ENCODE measurements at regions not wholly inside any gene's neighbourhood (a gene's known extent, or its start where the extent isn't known, plus 50 kb on each side); places are given as distances from the start of the nearest gene placed in this dataset.
A peak's percentile ranks its signal among the peaks of the same experiment; 100 is the strongest.

GRCh38 chr9:99602854-99603253, 218.8 kb upstream of the NR4A3 start:
- Histone ChIP-seq H3K27ac (no peak overlapping the region), H3K27me3 (replicated peaks) (no peaks in the 10 kb centered on the region), H3K4me3 (ENCODE audit: low read depth, low read length) (no peak overlapping the region), H3K36me3 (replicated peaks) (no peaks in the 10 kb centered on the region)
- in situ Hi-C loops (cut with HindIII; ENCODE audit: low pct_ligation_motif_present, low sequenced_read_pairs) = no loop called here
- no peak for TF ChIP-seq CTCF (IDR thresholded peaks at IDR 0.05; ENCODE audit: low read depth, low read length, missing control alignments)
- DNase-seq = no peak

- no peak for DNase-seq
- no peak overlapping the region for H3K27ac ChIP-seq
- no peak overlapping the region for H3K4me3 ChIP-seq (ENCODE audit: low read depth, low read length)
- in situ Hi-C loops (cut with HindIII; ENCODE audit: low pct_ligation_motif_present, low sequenced_read_pairs) = no loop called here
- H3K27me3 ChIP-seq (replicated peaks) = no peaks in the 10 kb centered on the region
- no peak for TF ChIP-seq CTCF (IDR thresholded peaks at IDR 0.05; ENCODE audit: low read depth, low read length, missing control alignments)
- H3K36me3 ChIP-seq (replicated peaks) = no peaks in the 10 kb centered on the region
Observed at GRCh38 chr9:99605016-99605743, 216.5 kb upstream of the NR4A3 start.

- no peak for DNase-seq
- H3K36me3 ChIP-seq (replicated peaks) = no peaks in the 10 kb centered on the region
- in situ Hi-C loops (cut with HindIII; ENCODE audit: low pct_ligation_motif_present, low sequenced_read_pairs) = no loop called here
- no peak for TF ChIP-seq CTCF (IDR thresholded peaks at IDR 0.05; ENCODE audit: low read depth, low read length, missing control alignments)
- H3K4me3 ChIP-seq (ENCODE audit: low read depth, low read length) = no peak overlapping the region
- no peaks in the 10 kb centered on the region for H3K27me3 ChIP-seq (replicated peaks)
- no peak overlapping the region for H3K27ac ChIP-seq
Observed at GRCh38 chr9:99606296-99606695, 215.4 kb upstream of the NR4A3 start.

GRCh38 chr9:99606957-99607356, 214.7 kb upstream of the NR4A3 start:
- Histone ChIP-seq H3K4me3 (ENCODE audit: low read depth, low read length) (no peak overlapping the region), H3K27ac (no peak overlapping the region), H3K36me3 (replicated peaks) (no peaks in the 10 kb centered on the region), H3K27me3 (replicated peaks) (no peaks in the 10 kb centered on the region)
- no peak for TF ChIP-seq CTCF (IDR thresholded peaks at IDR 0.05; ENCODE audit: low read depth, low read length, missing control alignments)
- in situ Hi-C loops (cut with HindIII; ENCODE audit: low pct_ligation_motif_present, low sequenced_read_pairs) = no loop called here
- no peak for DNase-seq

GRCh38 chr9:99607842-99608448, 213.7 kb upstream of the NR4A3 start:
- Histone ChIP-seq H3K36me3 (replicated peaks) (no peaks in the 10 kb centered on the region), H3K27ac (no peak overlapping the region)
- in situ Hi-C loops (cut with HindIII; ENCODE audit: low pct_ligation_motif_present, low sequenced_read_pairs) = no loop called here

More at GRCh38 chr9:99607842-99608448, 213.7 kb upstream of the NR4A3 start:
- peak; percentile 56 for DNase-seq
- Histone ChIP-seq H3K4me3 (ENCODE audit: low read depth, low read length) (no peak overlapping the region), H3K27me3 (replicated peaks) (no peaks in the 10 kb centered on the region)
- no peak for TF ChIP-seq CTCF (IDR thresholded peaks at IDR 0.05; ENCODE audit: low read depth, low read length, missing control alignments)

Data from brain microvascular endothelial cell (primary cell).